SK-MEL-5 (cell line): ENCODE measurements at regions not wholly inside any gene's neighbourhood (a gene's known extent, or its start where the extent isn't known, plus 50 kb on each side); places are given as distances from the start of the nearest gene placed in this dataset.
A peak's percentile ranks its signal among the peaks of the same experiment; 100 is the strongest.
"Not testable (repeated sequence)": the region's sequence is repeated elsewhere in the genome, so short reads cannot be mapped to it uniquely, and the experiment has no call there.

ENCODE experiments used
- DNase-seq: peaks from one replicate; pipeline ENCODE4 v3.0.0-alpha.2; 2016; ENCODE audit warnings: low read depth, low spot score
- in situ Hi-C: cut with HindIII; loops from 2 replicates; pipeline ENCODE4 v1.10.0; 2016; ENCODE audit warnings: low sequenced_read_pairs, high pct_unique_total_duplicates, low pct_unique_long_range_greater_than_20kb

GRCh38 chr10:84755311-84755710 lies 426.9 kb downstream of the CCSER2 start:
- DNase-seq: no peak
- in situ Hi-C loops: no loop called here

GRCh38 chr10:84756653-84757052 lies 428.3 kb downstream of the CCSER2 start:
- in situ Hi-C loops, DNase-seq: not testable (repeated sequence)

GRCh38 chr10:84761994-84762614 lies 433.7 kb downstream of the CCSER2 start:
- DNase-seq, in situ Hi-C loops: not testable (repeated sequence)

GRCh38 chr10:84762754-84763394 lies 434.5 kb downstream of the CCSER2 start:
- in situ Hi-C loops: no loop called here
- DNase-seq: no peak

GRCh38 chr10:84763965-84764364 lies 435.6 kb downstream of the CCSER2 start:
- DNase-seq: no peak
- in situ Hi-C loops: no loop called here

GRCh38 chr10:84765086-84765485 lies 436.7 kb downstream of the CCSER2 start:
- DNase-seq: no peak
- in situ Hi-C loops: no loop called here

GRCh38 chr10:84765656-84766055 lies 437.3 kb downstream of the CCSER2 start:
- in situ Hi-C loops: no loop called here

GRCh38 chr10:84766923-84767322 lies 438.5 kb downstream of the CCSER2 start:
- no peak for DNase-seq
- in situ Hi-C loops: no loop called here

More at GRCh38 chr10:84765656-84766055, 437.3 kb downstream of the CCSER2 start:
- no peak for DNase-seq

- in situ Hi-C loops: no loop called here
- DNase-seq: no peak
Observed at GRCh38 chr10:84768132-84768531, 439.7 kb downstream of the CCSER2 start.

GRCh38 chr10:84770824-84771223 lies 442.4 kb downstream of the CCSER2 start:
- no peak for DNase-seq
- in situ Hi-C loops: no loop called here

- in situ Hi-C loops: no loop called here
- peak; percentile 59 for DNase-seq
Observed at GRCh38 chr10:84783386-84783785, 455.0 kb downstream of the CCSER2 start.

GRCh38 chr10:84783909-84784308 lies 455.5 kb downstream of the CCSER2 start:
- DNase-seq: no peak
- in situ Hi-C loops: no loop called here

GRCh38 chr10:84784749-84785148 lies 456.4 kb downstream of the CCSER2 start:
- in situ Hi-C loops: no loop called here
- DNase-seq: no peak

GRCh38 chr10:84789026-84789425 lies 460.6 kb downstream of the CCSER2 start:
- in situ Hi-C loops: no loop called here
- DNase-seq: no peak

- no peak for DNase-seq
- in situ Hi-C loops: no loop called here
Observed at GRCh38 chr10:84798312-84798711, 469.9 kb downstream of the CCSER2 start.

GRCh38 chr10:84801156-84801555 lies 472.8 kb downstream of the CCSER2 start:
- in situ Hi-C loops: no loop called here

GRCh38 chr10:84801916-84802315 lies 473.5 kb downstream of the CCSER2 start:
- in situ Hi-C loops: no loop called here
- no peak for DNase-seq

More at GRCh38 chr10:84801156-84801555, 472.8 kb downstream of the CCSER2 start:
- no peak for DNase-seq

GRCh38 chr10:84805149-84805548 lies 476.8 kb downstream of the CCSER2 start:
- DNase-seq: no peak
- in situ Hi-C loops: no loop called here

- no peak for DNase-seq
- in situ Hi-C loops: no loop called here
Observed at GRCh38 chr10:84811113-84811512, 482.7 kb downstream of the CCSER2 start.
